ENCODE measurements at regions not wholly inside any gene's neighbourhood (a gene's known extent, or its start where the extent isn't known, plus 50 kb on each side); places are given as distances from the start of the nearest gene placed in this dataset.
A peak's percentile ranks its signal among the peaks of the same experiment; 100 is the strongest.
"Not testable (repeated sequence)": the region's sequence is repeated elsewhere in the genome, so short reads cannot be mapped to it uniquely, and the experiment has no call there.

GRCh38 chr5:44574678-44575077 lies 185.5 kb upstream of the FGF10 start:
- DNase-seq (ENCODE audit: extremely low spot score, insufficient read length, low read depth) (no peak), FAIRE-seq (no peak)

GRCh38 chr5:44568519-44568918 lies 179.3 kb upstream of the FGF10 start:
- FAIRE-seq (no peak), DNase-seq (ENCODE audit: extremely low spot score, insufficient read length, low read depth) (no peak)

- DNase-seq (ENCODE audit: extremely low spot score, insufficient read length, low read depth), result no peak
- FAIRE-seq, result no peak
Measured at GRCh38 chr5:44565902-44566301, 176.7 kb upstream of the FGF10 start.

GRCh38 chr5:44565360-44565759 lies 176.1 kb upstream of the FGF10 start:
- FAIRE-seq, result no peak
- no peak for DNase-seq (ENCODE audit: extremely low spot score, insufficient read length, low read depth)

DNA sequence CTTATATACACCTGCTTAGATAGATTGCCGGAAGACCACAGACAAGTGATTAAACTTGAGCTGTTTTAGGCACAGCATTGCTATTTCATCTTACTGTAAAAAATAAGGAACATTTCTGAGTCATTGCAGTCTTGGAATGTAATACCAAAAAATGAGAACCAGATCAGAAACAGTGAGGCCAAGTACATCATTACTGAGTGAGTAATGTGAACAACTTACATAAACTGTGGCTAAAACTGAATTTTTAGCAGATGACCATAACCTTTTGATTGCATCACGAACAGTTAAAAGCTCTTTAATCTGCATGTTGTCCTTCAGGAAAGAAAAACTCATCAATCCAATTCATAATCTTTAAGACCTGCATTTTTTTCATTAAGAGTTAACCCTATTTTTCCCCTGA lies 157.1 kb upstream of the FGF10 start:
- FAIRE-seq, result no peak
- no peak for DNase-seq (ENCODE audit: extremely low spot score, insufficient read length, low read depth)

DNA sequence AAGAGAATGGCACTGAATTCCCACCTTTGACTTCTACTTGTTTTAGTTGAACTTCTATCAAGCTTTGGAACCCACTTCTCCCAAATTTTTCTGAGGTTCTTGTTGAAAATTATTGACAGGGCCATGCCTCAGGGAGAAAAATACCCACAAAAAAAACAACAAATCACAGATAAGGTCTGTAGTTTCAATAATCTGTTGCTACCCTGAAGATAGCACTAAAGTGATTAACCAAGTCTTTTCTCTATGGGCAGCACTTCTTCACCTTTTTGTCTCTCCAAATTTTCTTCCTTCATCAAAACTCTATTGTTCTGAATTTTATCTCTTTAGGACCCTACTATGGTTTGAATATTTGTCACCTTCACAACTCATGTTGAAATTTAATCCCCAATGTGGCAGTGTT lies 154.3 kb upstream of the FGF10 start:
- DNase-seq (ENCODE audit: extremely low spot score, insufficient read length, low read depth), result no peak
- no peak for FAIRE-seq

DNA sequence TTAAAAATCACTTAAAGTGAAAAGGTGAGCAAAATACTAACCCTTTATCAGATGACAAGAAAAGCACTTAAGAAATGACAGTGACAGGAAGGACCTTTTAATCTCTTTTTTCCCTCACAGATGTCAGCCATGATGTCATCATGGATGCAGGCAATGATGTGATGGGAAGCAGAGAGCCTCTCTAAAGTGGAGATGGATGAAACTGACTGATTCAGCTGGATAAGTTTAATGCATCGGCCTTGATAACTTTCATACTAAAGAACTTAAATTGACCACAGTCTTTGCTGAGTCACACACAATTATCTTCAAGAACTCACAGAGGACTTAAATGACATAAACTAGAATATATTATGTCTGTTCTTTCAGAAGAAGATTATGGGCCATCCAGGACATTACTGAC lies 153.2 kb upstream of the FGF10 start:
- no peak for FAIRE-seq

DNA sequence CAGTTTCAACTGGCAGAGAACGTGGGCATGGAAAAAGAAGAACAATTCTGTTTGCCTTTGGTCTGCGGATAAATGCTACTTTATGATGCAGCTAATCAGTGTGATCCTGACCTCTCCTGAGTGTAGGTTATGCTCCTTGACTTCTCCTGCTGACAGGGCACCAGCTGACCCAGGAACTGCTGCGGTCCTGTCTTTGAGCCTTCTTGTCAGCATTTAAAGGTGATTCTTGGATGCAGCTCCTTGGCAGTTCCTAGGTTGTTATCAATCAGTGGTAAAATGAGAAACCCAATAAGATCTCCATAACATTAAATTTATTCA lies 150.3 kb upstream of the FGF10 start:
- FAIRE-seq (no peak), DNase-seq (ENCODE audit: extremely low spot score, insufficient read length, low read depth) (no peak)

More for the DNA sequence above, 153.2 kb upstream of the FGF10 start:
- DNase-seq (ENCODE audit: extremely low spot score, insufficient read length, low read depth), result no peak

DNA sequence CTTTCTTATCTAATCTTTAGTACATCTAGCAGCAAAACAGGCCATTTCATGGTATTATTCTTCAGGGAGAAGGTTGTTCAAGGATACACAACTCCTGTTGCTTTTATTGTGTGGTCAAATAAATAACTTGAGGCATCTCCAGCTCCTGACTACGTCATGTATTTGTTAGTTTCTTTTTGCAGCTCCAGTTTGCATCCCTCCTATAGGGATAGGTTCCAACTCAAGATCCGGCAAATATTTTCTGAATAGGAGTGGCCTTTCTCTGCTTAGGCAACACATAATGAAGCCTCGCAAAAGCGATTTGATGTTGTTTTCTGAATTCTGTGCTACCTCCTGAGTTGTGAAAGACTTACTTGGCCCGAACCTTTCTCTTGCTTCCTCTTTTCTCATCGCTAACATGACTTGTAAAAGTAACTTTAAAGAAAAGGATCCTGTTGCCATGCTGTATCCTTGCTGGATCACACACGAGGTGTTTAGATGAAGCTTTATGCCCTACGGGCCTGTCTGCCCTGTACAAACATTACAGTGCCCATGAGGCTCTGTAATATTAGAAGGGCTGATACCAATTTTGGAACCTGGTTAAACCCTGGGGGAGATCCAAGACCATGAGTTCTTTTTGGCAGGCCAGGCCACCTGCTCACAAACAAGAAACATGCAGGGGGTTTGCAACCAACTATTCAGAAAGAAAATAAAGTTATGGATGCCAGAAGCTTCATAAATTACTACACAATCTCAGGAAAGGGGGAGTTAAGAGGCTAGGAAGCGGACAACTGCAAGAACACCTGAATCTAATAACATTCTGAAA lies 149.8 kb upstream of the FGF10 start:
- DNase-seq (ENCODE audit: extremely low spot score, insufficient read length, low read depth) (no peak), FAIRE-seq (no peak)

- FAIRE-seq (peak; percentile 77), DNase-seq (ENCODE audit: extremely low spot score, insufficient read length, low read depth) (no peak)
Measured at GRCh38 chr5:44536650-44537260, 147.5 kb upstream of the FGF10 start.

DNA sequence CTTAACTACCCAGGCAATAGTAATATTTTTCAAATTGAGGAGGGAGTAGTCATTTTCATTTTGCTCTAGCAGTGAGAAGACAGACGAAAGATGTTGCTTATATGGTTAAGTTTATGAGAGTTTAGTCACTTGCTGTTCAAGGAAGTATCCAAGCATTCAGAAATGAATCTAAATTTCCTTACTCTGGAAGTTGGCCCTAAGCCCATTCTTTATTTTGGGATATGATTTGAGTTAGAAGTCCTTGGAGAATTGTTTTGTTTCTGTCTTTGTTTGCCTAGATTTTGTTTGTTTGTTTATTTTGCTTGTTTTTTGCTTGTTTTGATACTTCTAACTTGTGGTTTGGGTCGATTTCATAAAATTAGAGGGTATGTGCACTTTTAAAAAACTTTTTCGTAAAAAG lies 146.4 kb upstream of the FGF10 start:
- DNase-seq (ENCODE audit: extremely low spot score, insufficient read length, low read depth) (no peak), FAIRE-seq (no peak)

GRCh38 chr5:44532981-44533380 lies 143.8 kb upstream of the FGF10 start:
- DNase-seq (ENCODE audit: extremely low spot score, insufficient read length, low read depth) (no peak), FAIRE-seq (no peak)

DNA sequence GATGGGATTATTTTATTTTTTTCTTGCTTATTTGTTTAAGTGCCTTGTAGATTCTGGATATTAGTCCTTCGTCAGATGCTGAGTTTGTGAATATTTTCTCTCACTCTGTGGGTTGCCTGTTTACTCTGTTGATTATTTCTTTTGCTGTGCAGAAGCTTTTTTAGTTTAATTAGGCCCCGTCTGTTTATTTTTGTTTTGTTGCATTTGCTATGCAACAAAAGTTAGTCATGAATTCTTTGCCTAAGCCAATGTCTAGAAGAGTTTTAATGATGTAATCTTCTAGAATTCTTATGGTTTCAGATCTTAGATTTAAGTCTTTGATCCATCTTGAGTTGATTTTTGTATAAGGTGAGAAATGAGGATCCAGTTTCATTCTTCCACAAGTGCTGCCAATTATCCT lies 142.5 kb upstream of the FGF10 start:
- not testable (repeated sequence) for DNase-seq (ENCODE audit: extremely low spot score, insufficient read length, low read depth); FAIRE-seq

DNA sequence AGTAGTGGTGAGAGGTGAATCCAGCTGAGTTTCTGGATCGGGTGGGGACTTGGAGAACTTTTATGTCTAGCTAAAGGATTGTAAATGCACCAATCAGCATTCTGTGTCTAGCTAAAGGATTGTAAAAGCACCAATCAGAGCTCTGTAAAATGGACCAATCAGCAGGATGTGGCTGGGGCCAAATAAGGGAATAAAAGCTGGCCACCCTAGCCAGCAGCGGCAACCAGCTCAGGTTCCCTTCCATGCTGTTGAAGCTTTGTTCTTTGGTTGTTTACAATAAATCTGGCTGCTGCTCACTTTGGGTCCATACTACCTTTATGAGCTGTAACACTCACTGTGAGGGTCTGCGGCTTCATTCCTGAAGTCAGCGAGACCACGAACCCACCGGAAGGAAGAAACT lies 141.6 kb upstream of the FGF10 start:
- not testable (repeated sequence) for FAIRE-seq; DNase-seq (ENCODE audit: extremely low spot score, insufficient read length, low read depth)

DNA sequence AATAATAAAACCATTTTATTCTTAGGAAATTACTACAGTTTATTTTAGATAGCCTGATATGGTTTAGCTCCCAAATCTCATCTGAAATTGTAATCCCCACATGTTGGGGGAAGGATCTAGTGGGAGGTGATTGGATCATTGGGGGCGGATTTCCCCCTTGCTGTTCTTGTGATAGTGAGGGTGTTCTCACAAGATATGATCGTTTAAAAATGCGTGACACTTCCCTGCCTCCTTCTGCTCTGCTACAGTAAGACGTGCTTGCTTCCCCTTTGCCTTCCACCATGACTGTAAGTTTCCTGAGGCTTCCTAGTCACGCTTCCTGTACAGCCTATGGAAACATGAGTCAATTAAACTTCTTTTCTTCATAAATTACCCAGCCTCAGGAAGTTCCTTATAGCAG lies 122.4 kb upstream of the FGF10 start:
- DNase-seq (ENCODE audit: extremely low spot score, insufficient read length, low read depth) (no peak), FAIRE-seq (no peak)

DNA sequence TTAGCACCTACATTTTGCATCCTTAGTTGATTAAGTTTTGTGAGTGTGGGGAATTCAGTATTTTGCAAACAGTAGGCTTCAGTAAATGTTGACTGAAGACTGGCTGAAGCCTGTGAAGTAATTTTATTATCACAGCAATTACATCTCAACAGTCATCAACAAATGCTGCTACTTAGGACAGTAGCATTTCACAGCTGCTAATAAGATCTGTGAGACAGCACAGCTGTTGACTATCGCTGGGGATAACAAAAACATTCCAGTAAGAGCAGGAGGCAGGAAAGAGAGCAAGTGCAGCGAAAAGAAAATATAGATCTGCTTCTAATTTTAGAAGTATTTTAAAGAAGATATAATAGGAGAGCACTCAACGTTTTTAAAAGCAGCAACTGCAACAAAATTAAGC lies 117.3 kb upstream of the FGF10 start:
- FAIRE-seq (no peak), DNase-seq (ENCODE audit: extremely low spot score, insufficient read length, low read depth) (no peak)

GRCh38 chr5:44499381-44499780 lies 110.2 kb upstream of the FGF10 start:
- FAIRE-seq, result no peak
- no peak for DNase-seq (ENCODE audit: extremely low spot score, insufficient read length, low read depth)

- no peak for DNase-seq (ENCODE audit: extremely low spot score, insufficient read length, low read depth)
- no peak for FAIRE-seq
Measured at GRCh38 chr5:44497606-44498005, 108.4 kb upstream of the FGF10 start.

DNA sequence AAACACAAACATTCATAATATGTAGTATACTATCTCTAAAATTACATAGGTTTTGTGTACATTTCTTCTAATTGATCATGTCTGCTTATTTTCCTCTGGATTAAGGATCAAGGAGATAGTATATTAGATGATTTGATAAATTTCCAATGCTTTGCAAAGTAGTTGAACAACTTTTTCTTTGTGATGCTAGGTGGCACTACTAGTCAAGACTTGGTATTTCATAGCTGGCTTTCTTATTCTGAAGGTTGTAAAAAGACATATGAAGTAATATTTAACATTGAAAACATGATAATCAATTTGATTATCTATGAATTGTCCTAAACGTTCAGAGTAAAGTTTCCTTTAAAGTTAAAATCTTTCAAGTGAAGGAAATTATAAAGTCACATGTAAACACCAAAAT lies 106.1 kb upstream of the FGF10 start:
- no peak for FAIRE-seq
- no peak for DNase-seq (ENCODE audit: extremely low spot score, insufficient read length, low read depth)

GRCh38 chr5:44489759-44490158 lies 100.5 kb upstream of the FGF10 start:
- no peak for FAIRE-seq
- DNase-seq (ENCODE audit: extremely low spot score, insufficient read length, low read depth), result no peak

DNA sequence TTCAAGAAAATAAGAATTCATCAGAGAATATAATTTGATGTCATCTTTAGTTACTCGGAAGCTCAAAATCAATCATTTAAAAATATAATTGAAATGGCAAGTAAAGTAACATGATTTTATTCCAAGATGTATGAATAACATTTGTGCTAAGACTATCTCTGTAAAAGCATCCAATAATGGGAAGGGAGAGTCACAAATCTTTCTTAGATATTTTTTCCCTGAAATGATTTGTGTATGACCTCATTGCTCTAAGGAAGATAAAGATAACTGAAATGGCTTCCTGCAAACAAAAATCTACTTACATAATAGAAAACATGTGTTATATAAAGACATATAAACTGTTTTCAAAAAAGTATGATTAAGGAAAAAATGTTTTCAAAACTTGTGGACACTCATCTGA lies 97.4 kb upstream of the FGF10 start:
- DNase-seq (ENCODE audit: extremely low spot score, insufficient read length, low read depth) (no peak), FAIRE-seq (no peak)

DNA sequence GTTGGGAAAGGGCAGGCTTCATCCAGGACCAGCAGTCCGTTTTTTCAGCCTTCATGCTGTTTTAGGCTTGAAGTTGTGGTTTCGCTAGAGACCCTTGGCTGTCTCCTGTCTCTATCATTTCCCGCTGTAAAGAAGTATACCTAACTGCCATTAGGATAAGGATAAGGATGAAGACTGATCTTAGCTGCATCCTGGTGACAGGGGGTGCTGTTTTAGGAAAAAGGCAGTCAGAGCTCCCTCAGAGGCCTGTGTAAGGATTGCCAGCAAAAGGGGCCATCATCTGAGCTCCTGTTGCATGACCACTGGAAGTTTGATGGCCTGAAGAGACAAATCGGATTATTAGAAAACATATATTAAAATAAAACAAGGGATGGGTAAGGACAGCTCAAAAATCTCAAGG lies 64.8 kb upstream of the FGF10 start:
- no peak for FAIRE-seq
- DNase-seq (ENCODE audit: extremely low spot score, insufficient read length, low read depth), result no peak
